DMS53 treated with DMSO at 0.1 percent for 48 hours (cell line): ENCODE measurements at regions not wholly inside any gene's neighbourhood (a gene's known extent, or its start where the extent isn't known, plus 50 kb on each side); places are given as distances from the start of the nearest gene placed in this dataset.
"Not testable (repeated sequence)": the region's sequence is repeated elsewhere in the genome, so short reads cannot be mapped to it uniquely, and the experiment has no call there.

Experiments
- DNase-seq: peaks from one replicate; lab custom pipeline; 2025; ENCODE audit not compliant: unreplicated experiment; lab: John Stamatoyannopoulos, UW

DNA sequence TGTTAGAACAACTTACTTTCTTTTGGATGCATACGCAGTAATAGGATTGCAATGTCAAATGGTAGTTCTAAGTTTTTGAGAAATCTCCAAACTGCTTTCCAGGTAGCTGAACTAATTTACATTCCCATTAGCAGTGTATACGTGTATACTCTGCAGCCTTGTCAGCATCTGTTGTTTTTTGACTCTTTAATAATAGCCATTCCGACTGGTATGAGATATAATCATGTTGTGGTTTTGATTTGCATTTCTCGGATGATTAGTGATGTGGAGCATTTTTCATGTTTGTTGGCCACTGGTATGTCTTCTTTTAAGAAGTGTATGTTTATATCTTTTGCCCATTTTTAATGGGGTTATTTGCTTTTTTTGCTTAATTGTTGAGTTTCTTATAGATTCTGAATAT lies 76.9 kb upstream of the HNRNPA1L2 start:
- not testable (repeated sequence) for DNase-seq

DNA sequence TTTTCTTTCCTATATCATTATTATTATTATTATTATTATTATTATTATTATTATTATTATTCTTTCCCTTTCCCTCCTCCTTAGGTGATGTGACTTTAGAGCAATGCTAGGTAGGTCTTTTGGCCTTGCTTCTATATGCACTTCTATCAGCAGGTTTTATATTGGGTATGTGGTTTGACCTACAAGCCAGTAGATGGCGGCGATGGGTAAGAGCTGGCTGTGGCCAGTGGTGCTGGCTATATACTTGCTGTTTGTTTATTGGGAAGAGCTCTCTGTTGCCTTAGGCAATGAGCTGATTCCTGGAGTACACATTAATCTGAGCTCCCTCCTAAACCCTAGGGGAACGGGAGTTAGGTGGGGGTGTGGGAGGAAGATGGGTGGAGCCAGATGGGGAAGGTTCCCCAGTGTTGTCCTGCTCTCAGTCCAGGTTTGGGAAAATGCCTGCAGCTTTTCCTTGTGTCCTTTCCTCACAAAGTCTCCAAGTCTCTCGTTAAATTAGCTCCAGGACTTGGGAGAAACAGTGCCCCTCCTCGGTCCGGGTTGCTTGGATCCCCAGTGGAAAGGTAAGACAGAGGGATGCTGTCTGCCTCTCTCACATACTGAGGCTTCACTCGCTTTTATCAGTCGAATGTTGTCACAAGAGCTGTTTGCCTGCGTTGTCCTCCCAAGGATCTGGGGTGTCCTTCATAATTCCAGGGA lies 72.2 kb upstream of the HNRNPA1L2 start:
- DNase-seq: peak; percentile 4

DNA sequence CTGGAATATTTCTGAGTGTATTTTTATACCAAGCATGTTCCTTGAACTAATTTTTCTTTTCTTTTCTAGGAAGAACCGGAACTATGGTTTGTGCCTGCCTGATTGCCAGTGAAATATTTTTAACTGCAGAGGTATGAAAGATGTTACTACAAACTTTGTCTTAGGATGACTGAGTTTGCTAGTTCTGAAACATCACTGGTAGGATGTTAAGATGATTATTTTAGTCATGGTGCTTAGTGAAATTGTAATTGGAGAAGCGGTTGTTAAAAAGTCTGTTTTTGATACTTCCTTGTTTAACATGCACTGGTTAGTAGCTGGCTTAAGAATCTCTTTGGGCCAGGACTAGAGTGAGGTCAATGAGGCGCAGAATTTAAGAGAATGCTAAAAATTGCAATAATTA lies 71.1 kb upstream of the HNRNPA1L2 start:
- DNase-seq: not testable (repeated sequence)

DNA sequence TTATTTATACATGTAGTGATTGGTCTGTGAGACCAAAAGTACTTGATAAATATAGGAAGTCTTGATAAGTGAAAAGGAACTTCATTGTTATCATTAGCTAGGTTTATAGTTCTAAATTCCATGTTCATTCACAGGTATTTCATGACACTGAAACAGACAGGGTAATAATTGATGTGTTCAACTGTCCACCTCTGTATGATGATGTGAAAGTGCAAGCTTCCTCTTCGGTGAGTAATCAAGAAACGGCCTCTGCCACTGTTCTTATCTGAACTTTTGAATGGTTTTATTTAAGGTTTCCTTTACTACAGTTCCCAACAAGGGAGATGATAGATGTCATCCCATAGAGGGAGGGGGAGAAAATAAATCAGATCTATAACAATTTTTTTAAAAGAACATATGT lies 59.3 kb upstream of the HNRNPA1L2 start:
- DNase-seq: not testable (repeated sequence)
